H1 (cell line): ENCODE measurements at regions not wholly inside any gene's neighbourhood (a gene's known extent, or its start where the extent isn't known, plus 50 kb on each side); places are given as distances from the start of the nearest gene placed in this dataset.

Experiments
- CTCF ChIA-PET: fragments of 300-600 bp; sonication (Branson Sonifier 250); formaldehyde crosslinking; loops from one replicate; lab custom pipeline; 2021; ENCODE audit not compliant: partially characterized antibody; lab: Charles Lee
- POLR2A ChIA-PET: fragments of 300-600 bp; sonication (Branson Sonifier 250); formaldehyde crosslinking; loops from one replicate; lab custom pipeline; 2021; ENCODE audit warnings: inconsistent platforms; ENCODE audit not compliant: partially characterized antibody; lab: Charles Lee
- DNase-seq, 2 experiments: peaks; one replicate each; pipeline versions ENCODE4 v3.0.0 to v3.0.0-alpha.2; 2010 to 2022; ENCODE audit warnings: low spot score in 2 of 2, low read depth in 1 of 2, mixed read lengths in 1 of 2
- FAIRE-seq: peaks from 2 replicates; lab custom pipeline; 2011; peaks lifted over from hg19 to GRCh38; lab: Jason Lieb, UNC
- H2AFZ ChIP-seq: 2 replicates; pipeline ENCODE4 v1.8.1; 2012; ENCODE audit warnings: low read length, inconsistent platforms
- H2AK5ac ChIP-seq: 2 replicates; pipeline ENCODE4 v1.6.1; 2013; ENCODE audit warnings: low read depth, low read length
- H2BK120ac ChIP-seq: replicated peaks from 2 replicates; pipeline ENCODE3; 2013; ENCODE audit warnings: low read depth, low read length, inconsistent platforms
- H2BK12ac ChIP-seq: 2 replicates; pipeline ENCODE4 v1.6.1; 2013; ENCODE audit warnings: low read depth, low read length
- H2BK15ac ChIP-seq: 2 replicates; pipeline ENCODE4 v1.6.1; 2013; ENCODE audit warnings: low read length
- H2BK20ac ChIP-seq: 2 replicates; pipeline ENCODE4 v1.6.1; 2013; ENCODE audit warnings: low read length
- H2BK5ac ChIP-seq: 2 replicates; pipeline ENCODE4 v1.6.1; 2013; ENCODE audit warnings: low read depth, low read length
- H3K14ac ChIP-seq: 2 replicates; pipeline ENCODE4 v1.6.1; 2013; ENCODE audit warnings: inconsistent platforms; ENCODE audit not compliant: insufficient read length
- H3K18ac ChIP-seq: 2 replicates; pipeline ENCODE4 v1.6.1; 2013; ENCODE audit warnings: low read length; ENCODE audit errors: extremely low read depth
- H3K23ac ChIP-seq: 2 replicates; pipeline ENCODE4 v1.6.1; 2013; ENCODE audit warnings: inconsistent platforms; ENCODE audit not compliant: insufficient read length
- H3K23me2 ChIP-seq: 2 replicates; pipeline ENCODE4 v1.6.1; 2013; ENCODE audit warnings: low read depth, low read length
- H3K27ac ChIP-seq: 2 replicates; pipeline ENCODE4 v1.6.1; 2011; ENCODE audit warnings: low read depth, low read length, inconsistent platforms
- H3K27me3 ChIP-seq, 4 experiments: replicated peaks in 1 of 4; 1 replicate in 1 of 4; 2 replicates in 3 of 4; pipeline versions ENCODE4 v1.6.1 to v1.8.1; 2011 to 2013; ENCODE audit warnings: low read length in 3 of 4, mild to moderate bottlenecking in 3 of 4, inconsistent platforms in 2 of 4, mixed read lengths in 2 of 4, moderate library complexity in 1 of 4; ENCODE audit not compliant: control insufficient read depth in 3 of 4, insufficient read depth in 3 of 4; ENCODE audit errors: extremely low read depth in 1 of 4
- H3K36me3 ChIP-seq, 4 experiments: 2 replicates each; pipeline versions ENCODE4 v1.6.1 to v1.8.1; 2011 to 2013; ENCODE audit warnings: mild to moderate bottlenecking in 4 of 4, low read length in 3 of 4, moderate library complexity in 2 of 4, control low read depth in 1 of 4, inconsistent platforms in 1 of 4; ENCODE audit not compliant: insufficient read depth in 4 of 4, control insufficient read depth in 2 of 4
- H3K4ac ChIP-seq: replicated peaks from 2 replicates; pipeline ENCODE3; 2013; ENCODE audit warnings: low read length, low read depth, mixed read lengths, inconsistent platforms; ENCODE audit not compliant: insufficient read length
- H3K4me1 ChIP-seq, 4 experiments: replicated peaks in 1 of 4; 1 replicate in 1 of 4; 2 replicates in 3 of 4; pipeline versions ENCODE4 v1.6.1 to v1.8.1; 2011 to 2013; ENCODE audit warnings: low read length in 3 of 4, inconsistent platforms in 2 of 4, mixed read lengths in 1 of 4; ENCODE audit not compliant: insufficient read depth in 4 of 4, control insufficient read depth in 3 of 4
- H3K4me2 ChIP-seq, 2 experiments: 2 replicates each; pipeline versions ENCODE4 v1.6.1 to v1.8.1; 2011 to 2013; ENCODE audit warnings: low read depth in 2 of 2, low read length in 2 of 2, control low read depth in 1 of 2, inconsistent platforms in 1 of 2, mild to moderate bottlenecking in 1 of 2; ENCODE audit not compliant: insufficient read depth in 1 of 2
- H3K4me3 ChIP-seq, 4 experiments: fragments of 200-600, 300-600 bp in 1 of 4; sonication (generic), shearing (Covaris generic), sonication (Bioruptor Twin) in 1 of 4; 2 replicates each; pipeline versions ENCODE4 v1.5.1 to v1.8.1; 2011 to 2016; ENCODE audit warnings: low read length in 4 of 4, low read depth in 3 of 4, control low read depth in 2 of 4, inconsistent platforms in 2 of 4, mild to moderate bottlenecking in 2 of 4, mixed read lengths in 1 of 4, moderate library complexity in 1 of 4; ENCODE audit not compliant: insufficient read depth in 2 of 4; ENCODE audit errors: extremely low read depth in 1 of 4
- H3K56ac ChIP-seq: replicated peaks from 2 replicates; pipeline ENCODE3; 2013; ENCODE audit warnings: low read depth, mild to moderate bottlenecking, mixed read lengths, low read length, inconsistent platforms; ENCODE audit not compliant: insufficient read length
- H3K79me1 ChIP-seq: 2 replicates; pipeline ENCODE4 v1.6.1; 2013; ENCODE audit warnings: low read depth, low read length, control low read depth
- H3K79me2 ChIP-seq, 2 experiments: 2 replicates each; pipeline versions ENCODE4 v1.6.1 to v1.8.1; 2012 to 2013; ENCODE audit warnings: low read length in 2 of 2, mild to moderate bottlenecking in 2 of 2, inconsistent platforms in 1 of 2; ENCODE audit not compliant: insufficient read depth in 2 of 2, control insufficient read depth in 1 of 2
- H3K9ac ChIP-seq, 4 experiments: replicated peaks in 1 of 4; 1 replicate in 1 of 4; 2 replicates in 3 of 4; pipeline versions ENCODE4 v1.6.1 to v1.8.1; 2011 to 2013; ENCODE audit warnings: low read depth in 3 of 4, low read length in 3 of 4, control low read depth in 2 of 4, mild to moderate bottlenecking in 2 of 4, moderate library complexity in 2 of 4, inconsistent platforms in 1 of 4; ENCODE audit errors: extremely low read depth in 1 of 4
- H3K9me3 ChIP-seq, 2 experiments: 2 replicates each; pipeline versions ENCODE4 v1.6.1 to v1.8.1; 2012 to 2013; ENCODE audit warnings: mild to moderate bottlenecking in 2 of 2, moderate library complexity in 2 of 2, control low read depth in 1 of 2, inconsistent platforms in 1 of 2, low read depth in 1 of 2, low read length in 1 of 2, mixed read lengths in 1 of 2; ENCODE audit not compliant: insufficient read depth in 2 of 2
- H4K20me1 ChIP-seq, 2 experiments: replicated peaks in 1 of 2; 2 replicates each; pipeline versions ENCODE3 to v1.8.1; 2011 to 2013; ENCODE audit warnings: inconsistent platforms in 2 of 2, low read length in 2 of 2, mild to moderate bottlenecking in 1 of 2; ENCODE audit not compliant: insufficient read depth in 2 of 2, control insufficient read depth in 1 of 2
- H4K5ac ChIP-seq: 2 replicates; pipeline ENCODE4 v1.6.1; 2013; ENCODE audit warnings: low read length, low read depth, mixed read lengths, inconsistent platforms; ENCODE audit not compliant: insufficient read length
- H4K8ac ChIP-seq: 2 replicates; pipeline ENCODE4 v1.8.0; 2013; ENCODE audit warnings: mild to moderate bottlenecking, moderate library complexity, low read length, inconsistent platforms; ENCODE audit not compliant: insufficient read depth; ENCODE audit errors: extremely low read depth
- H4K91ac ChIP-seq: replicated peaks from 2 replicates; pipeline ENCODE3; 2013; ENCODE audit warnings: low read length, mixed read lengths, inconsistent platforms; ENCODE audit not compliant: insufficient read length
- CEBPB ChIP-seq: IDR thresholded peaks from 2 replicates; pipeline ENCODE4 v1.6.1; 2012; ENCODE audit warnings: low read depth, low read length
- EP300 ChIP-seq, 2 experiments: IDR thresholded peaks; 1 replicate in 1 of 2; 2 replicates in 1 of 2; pipeline ENCODE4 v1.6.1; 2011 to 2012; ENCODE audit warnings: low read depth in 2 of 2, low read length in 2 of 2, mild to moderate bottlenecking in 2 of 2, borderline replicate concordance in 1 of 2, inconsistent platforms in 1 of 2, moderate library complexity in 1 of 2
- FOSL1 ChIP-seq: IDR thresholded peaks from 2 replicates; pipeline ENCODE4 v1.6.1; 2011; ENCODE audit warnings: mild to moderate bottlenecking, low read depth, low read length, moderate library complexity; ENCODE audit not compliant: insufficient read depth
- GTF2F1 ChIP-seq: IDR thresholded peaks from 2 replicates; pipeline ENCODE4 v1.6.1; 2012; ENCODE audit warnings: low read depth, low read length, improper control_type of control experiment, borderline replicate concordance
- KDM1A ChIP-seq: fragments of 200-600, 300-600 bp; sonication (generic); IDR thresholded peaks from 2 replicates; pipeline ENCODE4 v1.7.1; 2016; ENCODE audit warnings: mild to moderate bottlenecking, low read length, borderline replicate concordance
- MAFK ChIP-seq: IDR thresholded peaks from 2 replicates; pipeline ENCODE4 v1.6.1; 2012; ENCODE audit warnings: low read depth, mild to moderate bottlenecking, improper control_type of control experiment, low read length
- NANOG ChIP-seq: IDR thresholded peaks from 2 replicates; pipeline ENCODE4 v1.6.1; 2011; ENCODE audit warnings: low read length, low read depth, mild to moderate bottlenecking, inconsistent platforms; ENCODE audit not compliant: insufficient read depth, poor library complexity, severe bottlenecking
- RFX5 ChIP-seq: IDR thresholded peaks from 2 replicates; pipeline ENCODE4 v1.6.1; 2011; ENCODE audit warnings: low read depth, low read length, improper control_type of control experiment, borderline replicate concordance
- SP1 ChIP-seq: IDR thresholded peaks from 2 replicates; pipeline ENCODE4 v1.6.1; 2011; ENCODE audit warnings: low read depth, low read length
- WGBS, 2 experiments: shearing (Covaris generic) in 1 of 2; methylation state at CpG; one replicate each; pipeline versions ENCODE4 v1.1.6 to v1.1.7; 2013 to 2015; ENCODE audit warnings: low lambda C conversion rate in 2 of 2, mixed read lengths in 2 of 2, inconsistent platforms in 1 of 2, low coverage in 1 of 2, missing lambda C conversion rate in 1 of 2; ENCODE audit not compliant: insufficient replicate concordance in 2 of 2, insufficient coverage in 1 of 2, insufficient read length in 1 of 2; ENCODE audit errors: extremely low coverage in 1 of 2, missing lambda C conversion rate in 1 of 2; 5-methylcytosine and 5-hydroxymethylcytosine counted together

DNA sequence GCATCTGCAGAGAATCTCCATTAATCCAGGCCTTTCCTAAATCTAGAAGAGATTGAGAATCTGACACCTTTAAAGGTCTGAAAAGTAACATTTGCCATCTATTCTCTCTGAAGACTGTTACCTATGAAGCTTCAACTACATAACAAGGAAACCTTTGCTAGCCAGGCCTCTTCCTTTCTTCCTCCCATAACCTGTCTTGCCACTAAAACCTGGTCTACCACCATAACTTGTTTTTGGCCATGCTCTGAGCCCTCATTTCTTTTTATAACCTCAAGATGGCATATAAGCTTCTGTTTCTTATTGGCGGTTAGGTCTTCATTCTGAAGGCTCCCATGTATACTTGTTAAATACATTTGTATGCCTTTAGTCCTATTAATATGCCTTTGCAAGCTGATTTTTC, 348.4 kb upstream of the MEOX2 start:
- POLR2A ChIA-PET, result no interaction called here

More for the DNA sequence above, 348.4 kb upstream of the MEOX2 start:
- Histone ChIP-seq H3K4me1 (no peaks in the 10 kb centered on the region), H4K91ac (no peak overlapping the region), H3K9me3 (no peaks in the 10 kb centered on the region), H3K79me2 (no peaks in the 10 kb centered on the region), H4K5ac (no peak overlapping the region), H2BK15ac (no peak overlapping the region), H3K23ac (no peak overlapping the region), H3K9ac (no peak overlapping the region), H3K56ac (no peak overlapping the region), H3K18ac (no peak overlapping the region), H3K14ac (no peak overlapping the region), H3K79me1 (no peaks in the 10 kb centered on the region), H3K27ac (no peak overlapping the region), H2BK20ac (no peak overlapping the region), H3K4me2 (no peak overlapping the region), H3K23me2 (no peaks in the 10 kb centered on the region), H2AFZ (no peak overlapping the region), H2BK12ac (no peak overlapping the region), H2BK5ac (no peak overlapping the region), H2BK120ac (no peak overlapping the region), H3K4me3 (no peak overlapping the region), H4K8ac (no peak overlapping the region), H3K27me3 (peaks cover 0 to 1% (median 0%) of the 10 kb centered on the region in 4 experiments; a peak in 1 of 7 replicates), H4K20me1 (no peaks in the 10 kb centered on the region), H2AK5ac (no peak overlapping the region), H3K36me3 (no peaks in the 10 kb centered on the region), H3K4ac (no peak overlapping the region)
- DNase-seq, result no peak
- CTCF ChIA-PET, result interaction anchor here (1.1 to 1.2 kb wide), 2 partner anchors 17 to 188 kb away, joined by 3 to 4 read pairs; no protein-coding TSS in a partner anchor
- 100% methylated on average over 1 of the region's 1 CpG; no CpG with 5 or more reads in 1 of the 2 experiments for WGBS, 2 experiments
- no peak for FAIRE-seq
- no peak for TF ChIP-seq CEBPB
- TF ChIP-seq NANOG, result no peak
- no peak for TF ChIP-seq MAFK
- TF ChIP-seq EP300 (IDR thresholded peaks at IDR 0.05; ENCODE audit: borderline replicate concordance in 1 of 2, low read depth in 2 of 2, low read length in 2 of 2), result no peak
- no peak for TF ChIP-seq SP1
- no peak for TF ChIP-seq RFX5
- no peak for TF ChIP-seq KDM1A
- TF ChIP-seq FOSL1, result no peak
- TF ChIP-seq GTF2F1, result no peak
